ENCODE measurements at regions not wholly inside any gene's neighbourhood (a gene's known extent, or its start where the extent isn't known, plus 50 kb on each side); places are given as distances from the start of the nearest gene placed in this dataset.

DNA sequence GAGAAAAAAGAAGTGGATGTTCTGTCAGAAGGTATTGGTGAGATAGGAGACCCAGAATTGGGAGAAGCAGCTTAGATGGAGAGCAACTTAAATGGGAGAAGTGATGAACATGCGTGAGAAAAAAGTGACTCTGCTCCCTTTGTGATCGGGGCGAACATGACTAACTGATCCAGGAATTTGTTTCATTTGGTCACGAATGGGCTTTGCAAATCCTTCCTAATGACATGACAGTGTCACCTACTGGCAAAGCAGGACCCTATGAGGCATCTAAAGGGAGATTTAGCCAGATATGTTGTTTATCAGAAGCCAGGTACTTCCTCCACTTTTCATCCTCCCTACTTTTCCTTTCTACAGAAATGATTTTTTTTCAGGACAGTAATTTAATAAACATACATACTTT, 787.4 kb upstream of the RGMB start:
- H3K4me2 ChIP-seq (ENCODE audit: low read depth, low read length), result no peak overlapping the region; the same call in 1 of the 2 replicates
- WGBS, 2 experiments (ENCODE audit: extremely low coverage in 2 of 2, insufficient read length in 1 of 2), result 83% methylated on average over 3 of the region's 4 CpGs; no CpG with 5 or more reads in 1 of the 2 experiments
- H4K91ac ChIP-seq (ENCODE audit: insufficient read depth, low read depth, low read length), result no peak overlapping the region
- no peak overlapping the region for H2BK15ac ChIP-seq (ENCODE audit: low read depth, low read length)
- H2AK5ac ChIP-seq (ENCODE audit: low read depth, low read length), result no peak overlapping the region
- no peak overlapping the region for H2BK5ac ChIP-seq (ENCODE audit: low read depth, low read length, poor library complexity, severe bottlenecking)
- no peaks in the 10 kb centered on the region for H3K79me1 ChIP-seq (ENCODE audit: low read depth in 1 of 2, low read length in 2 of 2)
- no peaks in the 10 kb centered on the region for H3K9me1 ChIP-seq (ENCODE audit: insufficient read depth, low read length)
- H4K8ac ChIP-seq (ENCODE audit: low read depth in 2 of 2, low read length in 2 of 2), result peak overlapping the region in 1 of 2 experiments; percentile 6; a peak in 1 of 4 replicates
- intact Hi-C loops (cut with micrococcal nuclease) (loop anchor here (10.0 kb wide), 1 partner anchor 479 kb away; no protein-coding TSS in a partner anchor), dilution Hi-C loops (cut with HindIII; ENCODE audit: low sequenced_read_pairs, unreplicated experiment) (no loop called here), in situ Hi-C loops (cut with MboI; ENCODE audit: low sequenced_read_pairs) (no loop called here)
- H3K9ac ChIP-seq (ENCODE audit: low read depth, low read length), result no peak overlapping the region
- no peak overlapping the region for H2AK9ac ChIP-seq (replicated peaks; ENCODE audit: low read depth, low read length, poor library complexity)
- no peak overlapping the region for H2AFZ ChIP-seq (replicated peaks; ENCODE audit: low read length, poor library complexity)
- H3K36me3 ChIP-seq (ENCODE audit: control insufficient read depth, insufficient read depth, low read length), result no peaks in the 10 kb centered on the region
- no peak overlapping the region for H3K18ac ChIP-seq (ENCODE audit: low read depth, low read length)
- no peak overlapping the region for H3K4ac ChIP-seq (ENCODE audit: low read depth, low read length)
- H4K20me1 ChIP-seq (ENCODE audit: insufficient read depth, low read length), result no peaks in the 10 kb centered on the region
- no peak overlapping the region for H3K56ac ChIP-seq (ENCODE audit: extremely low read depth, insufficient read depth, low read length)
- H3K4me1 ChIP-seq (ENCODE audit: control insufficient read depth, insufficient read depth, low read length), result no peaks in the 10 kb centered on the region
- H3K14ac ChIP-seq (replicated peaks; ENCODE audit: low read depth, low read length), result no peak overlapping the region
- H3K23ac ChIP-seq (ENCODE audit: low read depth, low read length), result no peak overlapping the region
- DNase-seq (peak; percentile 60), ATAC-seq (ENCODE audit: low read depth) (no peak)
- no peak overlapping the region for H2BK20ac ChIP-seq (ENCODE audit: low read depth, low read length)
- POLR2A ChIA-PET (ENCODE audit: unreplicated experiment), result no interaction called here
- no TSS peak for BruUV-seq (replicated peaks)
- H4K5ac ChIP-seq (ENCODE audit: low read depth, low read length), result no peak overlapping the region
- no peak overlapping the region for H2BK120ac ChIP-seq (ENCODE audit: low read depth, low read length)
- no peaks in the 10 kb centered on the region for H3K9me3 ChIP-seq (ENCODE audit: control insufficient read depth, insufficient read depth, low read length)
- TF ChIP-seq RFX5 (IDR thresholded peaks at IDR 0.05; ENCODE audit: low read depth, low read length) (no peak), RAD21 (IDR thresholded peaks at IDR 0.05; ENCODE audit: low read length) (peak; percentile 32)
- CTCF ChIA-PET, result interaction anchor here (0.8 kb wide), 1 partner anchor 755 kb away, joined by 3 read pairs; no protein-coding TSS in a partner anchor
- no peaks in the 10 kb centered on the region for H3K27me3 ChIP-seq (ENCODE audit: control insufficient read depth, insufficient read depth, low read length)
- H3K4me3 ChIP-seq (ENCODE audit: insufficient read depth, low read depth, low read length), result no peak overlapping the region
- no peak overlapping the region for H3K27ac ChIP-seq (ENCODE audit: insufficient read depth, low read length)
